ENCODE measurements at regions not wholly inside any gene's neighbourhood (a gene's known extent, or its start where the extent isn't known, plus 50 kb on each side); places are given as distances from the start of the nearest gene placed in this dataset.

DNA sequence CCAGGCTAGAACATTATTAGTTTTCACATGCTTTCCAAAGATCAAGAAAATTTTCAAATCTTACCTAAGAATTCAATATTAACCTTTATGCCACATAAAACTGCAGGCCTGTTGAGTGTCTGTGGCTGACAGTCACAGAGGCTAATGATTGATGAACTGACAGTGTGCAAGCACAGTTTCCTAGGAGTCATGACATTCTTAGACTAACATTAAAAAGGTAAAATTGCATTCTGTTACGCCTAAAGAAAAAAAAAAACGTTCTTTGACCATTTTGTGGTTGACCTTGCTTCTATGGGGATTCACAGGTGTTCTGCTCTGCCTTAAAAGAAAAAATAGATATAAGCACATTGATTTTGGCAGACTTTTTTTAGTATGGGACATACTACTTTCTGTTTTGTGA is 1776.2 kb downstream of the PCDH9 start:
- no CpG with 5 or more reads among the region's 2 CpGs for WGBS (ENCODE audit: extremely low coverage, insufficient read length, low lambda C conversion rate)
- Mint-ChIP-seq H3K9me3 (no peaks in the 10 kb centered on the region; a peak in 1 of 5 replicates), H3K36me3 (ENCODE audit: insufficient read depth in 1 of 3, low read depth in 3 of 3) (peaks cover 0 to 9% (median 4%) of the 10 kb centered on the region in 3 experiments; a peak in 3 of 7 replicates), H3K27ac (no peak overlapping the region), H3K4me3 (no peak overlapping the region), H3K4me1 (no peaks in the 10 kb centered on the region), H3K27me3 (ENCODE audit: low read depth) (no peaks in the 10 kb centered on the region)
- H3K79me1 ChIP-seq (ENCODE audit: insufficient read depth, low read depth, low read length, poor library complexity, severe bottlenecking) = no peaks in the 10 kb centered on the region
- H3K23me2 ChIP-seq (ENCODE audit: insufficient read length, low read depth, low read length, poor library complexity, severe bottlenecking) = no peaks in the 10 kb centered on the region
- no peak overlapping the region for H3T11ph ChIP-seq (ENCODE audit: low read length)
- TF ChIP-seq, protein P1, sequence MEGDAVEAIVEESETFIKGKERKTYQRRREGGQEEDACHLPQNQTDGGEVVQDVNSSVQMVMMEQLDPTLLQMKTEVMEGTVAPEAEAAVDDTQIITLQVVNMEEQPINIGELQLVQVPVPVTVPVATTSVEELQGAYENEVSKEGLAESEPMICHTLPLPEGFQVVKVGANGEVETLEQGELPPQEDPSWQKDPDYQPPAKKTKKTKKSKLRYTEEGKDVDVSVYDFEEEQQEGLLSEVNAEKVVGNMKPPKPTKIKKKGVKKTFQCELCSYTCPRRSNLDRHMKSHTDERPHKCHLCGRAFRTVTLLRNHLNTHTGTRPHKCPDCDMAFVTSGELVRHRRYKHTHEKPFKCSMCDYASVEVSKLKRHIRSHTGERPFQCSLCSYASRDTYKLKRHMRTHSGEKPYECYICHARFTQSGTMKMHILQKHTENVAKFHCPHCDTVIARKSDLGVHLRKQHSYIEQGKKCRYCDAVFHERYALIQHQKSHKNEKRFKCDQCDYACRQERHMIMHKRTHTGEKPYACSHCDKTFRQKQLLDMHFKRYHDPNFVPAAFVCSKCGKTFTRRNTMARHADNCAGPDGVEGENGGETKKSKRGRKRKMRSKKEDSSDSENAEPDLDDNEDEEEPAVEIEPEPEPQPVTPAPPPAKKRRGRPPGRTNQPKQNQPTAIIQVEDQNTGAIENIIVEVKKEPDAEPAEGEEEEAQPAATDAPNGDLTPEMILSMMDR (conservative IDR thresholded peaks at IDR 0.05) = no peak
- no peak overlapping the region for H2BK12ac ChIP-seq (ENCODE audit: insufficient read length, low read depth, low read length)
- DNase-seq = no peak
- no peaks in the 10 kb centered on the region for H3K4me1 ChIP-seq (ENCODE audit: insufficient read depth, low read length)
- no peak overlapping the region for H2AFZ ChIP-seq (ENCODE audit: low read length)
- H3K56ac ChIP-seq (ENCODE audit: insufficient read length, low read depth, low read length) = no peak overlapping the region
- no peak overlapping the region for H2BK5ac ChIP-seq (ENCODE audit: insufficient read length, low read length)
- H3K14ac ChIP-seq (ENCODE audit: insufficient read depth, low read length) = no peak overlapping the region
- no peak overlapping the region for H3K23ac ChIP-seq (ENCODE audit: insufficient read length, low read depth, low read length)
- H2AK5ac ChIP-seq (ENCODE audit: insufficient read length, low read length) = no peak overlapping the region
- H3K79me2 ChIP-seq (ENCODE audit: insufficient read depth, low read length) = no peaks in the 10 kb centered on the region
- H3K27me3 ChIP-seq (ENCODE audit: insufficient read depth, low read length) = no peaks in the 10 kb centered on the region
- H4K91ac ChIP-seq (ENCODE audit: insufficient read length, low read depth, low read length) = no peak overlapping the region
- H4K20me1 ChIP-seq (ENCODE audit: control insufficient read depth, insufficient read depth, insufficient read length) = no peaks in the 10 kb centered on the region
- H3K27ac ChIP-seq (ENCODE audit: insufficient read length, low read depth, low read length) = no peak overlapping the region
- H2BK20ac ChIP-seq (ENCODE audit: low read depth, low read length, poor library complexity, severe bottlenecking) = no peak overlapping the region
- no peak overlapping the region for H3K4me2 ChIP-seq (ENCODE audit: insufficient read depth, insufficient read length, low read length)
- H3K9me3 ChIP-seq (ENCODE audit: control insufficient read depth, low read depth, low read length) = no peaks in the 10 kb centered on the region
- no peak overlapping the region for H3K4ac ChIP-seq (ENCODE audit: low read depth, low read length)
- H2BK15ac ChIP-seq (ENCODE audit: low read depth, low read length) = no peak overlapping the region
- H2BK120ac ChIP-seq (ENCODE audit: low read depth, low read length, poor library complexity, severe bottlenecking) = no peak overlapping the region
- H3K9ac ChIP-seq (ENCODE audit: extremely low read depth, insufficient read length, low read length) = no peak overlapping the region
- no peak overlapping the region for H4K8ac ChIP-seq (replicated peaks; ENCODE audit: insufficient read length, low read depth, low read length)
- no peak overlapping the region for H3K18ac ChIP-seq (ENCODE audit: insufficient read length, low read depth, low read length)
- no peak overlapping the region for H4K5ac ChIP-seq (ENCODE audit: insufficient read length, low read depth, low read length)
